ENCODE measurements at regions not wholly inside any gene's neighbourhood (a gene's known extent, or its start where the extent isn't known, plus 50 kb on each side); places are given as distances from the start of the nearest gene placed in this dataset.

DNA sequence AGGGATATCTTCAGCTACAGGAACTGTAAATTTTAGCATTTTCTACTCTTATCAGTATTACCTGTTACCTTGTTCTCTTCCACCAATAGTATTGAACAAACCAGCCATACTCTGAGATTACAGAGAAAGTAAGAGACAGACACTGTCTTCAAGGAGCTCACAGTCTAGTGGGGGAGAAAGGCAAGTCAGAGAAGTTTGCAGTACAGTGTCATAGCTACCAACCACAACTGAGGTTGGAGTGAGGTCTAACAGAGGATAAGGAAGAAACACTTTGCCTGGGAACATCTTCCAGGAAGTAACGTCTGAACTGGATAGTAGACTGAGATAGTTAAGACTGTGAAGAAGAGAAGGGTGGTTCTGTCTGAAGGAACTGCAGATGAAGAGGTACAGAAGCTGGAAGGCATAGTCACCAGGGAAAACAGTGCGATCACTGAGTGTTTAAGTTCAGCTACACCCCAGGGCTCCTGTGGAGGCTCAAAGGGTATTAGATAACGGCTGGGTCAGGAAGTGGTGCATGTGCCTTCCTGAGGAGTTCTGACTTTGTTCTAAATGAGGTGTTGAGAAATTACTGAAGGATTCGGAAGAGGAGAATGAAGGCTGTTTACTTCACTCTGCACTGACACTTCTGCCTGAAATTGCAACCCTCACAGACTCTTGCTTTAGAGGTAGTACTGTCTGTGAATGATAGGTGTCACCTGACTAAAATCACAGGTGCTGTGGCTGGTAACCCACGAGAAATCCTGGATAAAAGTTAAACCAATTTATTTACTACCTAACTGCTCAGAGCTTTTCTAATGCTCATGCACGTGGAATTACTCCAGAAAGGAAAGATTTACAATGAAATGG is 841.6 kb downstream of the MAT2B start:
- no TSS peak for BruUV-seq (replicated peaks)
- DNase-seq (ENCODE audit: low spot score): no peak
- intact Hi-C loops (cut with micrococcal nuclease; ENCODE audit: unreplicated experiment): no loop called here
- Histone ChIP-seq H3K36me3 (ENCODE audit: insufficient read depth, low read length) (no peaks in the 10 kb centered on the region), H3K4me1 (ENCODE audit: insufficient read depth, low read length, poor library complexity, severe bottlenecking) (no peaks in the 10 kb centered on the region), H3K27ac (ENCODE audit: low read depth, low read length, poor library complexity, severe bottlenecking) (no peak overlapping the region), H3K4me3 (ENCODE audit: low read depth, low read length, poor library complexity, severe bottlenecking) (no peak overlapping the region), H3K9me3 (ENCODE audit: low read length) (no peaks in the 10 kb centered on the region), H2AFZ (ENCODE audit: low read length) (no peak overlapping the region), H3K79me2 (ENCODE audit: insufficient read depth, low read depth, low read length) (no peaks in the 10 kb centered on the region), H3K9me2 (ENCODE audit: insufficient read depth, low read length) (no peaks in the 10 kb centered on the region), H4K20me1 (ENCODE audit: insufficient read depth, low read length) (no peaks in the 10 kb centered on the region), H3K4me2 (ENCODE audit: low read length) (no peak overlapping the region)
- ChIA-PET CTCF (ENCODE audit: unreplicated experiment) (no interaction called here), POLR2A (interaction anchor here (0.5 to 1.7 kb wide), 3 partner anchors 10 to 674 kb away, joined by 3 to 5 read pairs (median 5); no protein-coding TSS in a partner anchor)
- TF ChIP-seq EZH2phosphoT487 (IDR thresholded peaks at IDR 0.05; ENCODE audit: borderline replicate concordance, low read depth, low read length): no peak

DNA sequence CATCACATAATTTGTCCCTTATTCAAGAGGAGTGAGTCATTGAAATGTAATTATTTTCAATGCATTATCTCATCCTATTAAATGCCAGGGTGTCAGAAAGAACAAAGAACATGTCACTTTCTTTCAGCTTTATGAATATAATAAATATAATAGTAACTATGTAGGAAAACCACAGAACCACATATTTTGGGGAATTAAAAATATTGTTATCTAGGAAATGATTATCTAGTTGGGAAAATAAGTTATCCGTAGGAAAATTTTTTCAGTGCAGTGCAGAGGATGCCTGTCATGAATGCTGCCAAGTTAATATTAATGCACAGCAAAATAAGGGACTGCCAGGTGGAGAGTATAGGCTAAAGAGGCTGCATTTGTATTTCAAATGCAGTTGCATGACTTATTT is 844.8 kb downstream of the MAT2B start:
- ChIA-PET CTCF (ENCODE audit: unreplicated experiment) (no interaction called here), POLR2A (interaction anchor here (0.7 kb wide), 1 partner anchor 8 kb away, joined by 3 read pairs; no protein-coding TSS in a partner anchor)
- no peak overlapping the region for H3K4me2 ChIP-seq (ENCODE audit: low read length)
- no peak overlapping the region for H2AFZ ChIP-seq (ENCODE audit: low read length)
- no peaks in the 10 kb centered on the region for H3K9me2 ChIP-seq (ENCODE audit: insufficient read depth, low read length)
- H3K4me3 ChIP-seq (ENCODE audit: low read depth, low read length, poor library complexity, severe bottlenecking): no peak overlapping the region
- H3K9me3 ChIP-seq (ENCODE audit: low read length): no peaks in the 10 kb centered on the region
- H3K79me2 ChIP-seq (ENCODE audit: insufficient read depth, low read depth, low read length): no peaks in the 10 kb centered on the region
- no peaks in the 10 kb centered on the region for H3K4me1 ChIP-seq (ENCODE audit: insufficient read depth, low read length, poor library complexity, severe bottlenecking)
- H3K27ac ChIP-seq (ENCODE audit: low read depth, low read length, poor library complexity, severe bottlenecking): no peak overlapping the region
- no TSS peak for BruUV-seq (replicated peaks)
- no peak for DNase-seq (ENCODE audit: low spot score)
- TF ChIP-seq, protein P1, sequence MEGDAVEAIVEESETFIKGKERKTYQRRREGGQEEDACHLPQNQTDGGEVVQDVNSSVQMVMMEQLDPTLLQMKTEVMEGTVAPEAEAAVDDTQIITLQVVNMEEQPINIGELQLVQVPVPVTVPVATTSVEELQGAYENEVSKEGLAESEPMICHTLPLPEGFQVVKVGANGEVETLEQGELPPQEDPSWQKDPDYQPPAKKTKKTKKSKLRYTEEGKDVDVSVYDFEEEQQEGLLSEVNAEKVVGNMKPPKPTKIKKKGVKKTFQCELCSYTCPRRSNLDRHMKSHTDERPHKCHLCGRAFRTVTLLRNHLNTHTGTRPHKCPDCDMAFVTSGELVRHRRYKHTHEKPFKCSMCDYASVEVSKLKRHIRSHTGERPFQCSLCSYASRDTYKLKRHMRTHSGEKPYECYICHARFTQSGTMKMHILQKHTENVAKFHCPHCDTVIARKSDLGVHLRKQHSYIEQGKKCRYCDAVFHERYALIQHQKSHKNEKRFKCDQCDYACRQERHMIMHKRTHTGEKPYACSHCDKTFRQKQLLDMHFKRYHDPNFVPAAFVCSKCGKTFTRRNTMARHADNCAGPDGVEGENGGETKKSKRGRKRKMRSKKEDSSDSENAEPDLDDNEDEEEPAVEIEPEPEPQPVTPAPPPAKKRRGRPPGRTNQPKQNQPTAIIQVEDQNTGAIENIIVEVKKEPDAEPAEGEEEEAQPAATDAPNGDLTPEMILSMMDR (conservative IDR thresholded peaks at IDR 0.05; ENCODE audit: low read length): no peak
- no peak for TF ChIP-seq EZH2phosphoT487 (IDR thresholded peaks at IDR 0.05; ENCODE audit: borderline replicate concordance, low read depth, low read length)
- intact Hi-C loops (cut with micrococcal nuclease; ENCODE audit: unreplicated experiment): no loop called here
- H3K36me3 ChIP-seq (ENCODE audit: insufficient read depth, low read length): no peaks in the 10 kb centered on the region
- no peaks in the 10 kb centered on the region for H4K20me1 ChIP-seq (ENCODE audit: insufficient read depth, low read length)

DNA sequence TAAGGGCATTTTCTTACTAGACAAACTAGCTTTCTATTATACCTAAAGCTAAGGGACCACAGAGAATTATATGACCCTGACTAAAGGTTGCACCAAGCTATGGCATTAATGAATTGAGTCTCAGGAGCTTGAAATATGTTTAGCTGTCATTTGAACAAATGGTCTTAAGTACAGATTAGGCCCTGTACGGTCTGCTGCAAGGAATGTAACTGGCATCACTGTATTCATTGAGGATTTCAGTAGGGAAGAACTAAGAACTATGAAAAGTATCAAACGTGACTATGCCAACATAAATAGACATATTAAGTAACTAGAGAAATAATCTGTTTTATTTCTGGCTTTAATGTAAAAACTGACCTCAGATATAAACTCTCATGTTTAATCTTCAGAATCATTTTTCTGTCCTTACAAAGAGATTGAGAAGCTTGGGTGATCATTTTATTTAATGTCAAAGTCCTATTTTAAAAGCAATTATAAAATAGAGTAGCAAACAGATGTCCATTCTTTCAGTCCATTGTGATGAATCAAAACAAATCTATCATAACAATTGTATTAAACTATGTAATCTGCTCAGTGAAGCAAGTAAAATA is 845.9 kb downstream of the MAT2B start:
- H3K79me2 ChIP-seq (ENCODE audit: insufficient read depth, low read depth, low read length): no peaks in the 10 kb centered on the region
- BruUV-seq (replicated peaks): no TSS peak
- ChIA-PET POLR2A (interaction anchor here (0.8 kb wide), 1 partner anchor 11 kb away, joined by 7 read pairs; no protein-coding TSS in a partner anchor), CTCF (ENCODE audit: unreplicated experiment) (no interaction called here)
- H3K4me1 ChIP-seq (ENCODE audit: insufficient read depth, low read length, poor library complexity, severe bottlenecking): no peaks in the 10 kb centered on the region
- no peak for DNase-seq (ENCODE audit: low spot score)
- H3K4me2 ChIP-seq (ENCODE audit: low read length): no peak overlapping the region
- no peak overlapping the region for H3K27ac ChIP-seq (ENCODE audit: low read depth, low read length, poor library complexity, severe bottlenecking)
- no peaks in the 10 kb centered on the region for H3K9me2 ChIP-seq (ENCODE audit: insufficient read depth, low read length)
- no peaks in the 10 kb centered on the region for H4K20me1 ChIP-seq (ENCODE audit: insufficient read depth, low read length)
- intact Hi-C loops (cut with micrococcal nuclease; ENCODE audit: unreplicated experiment): no loop called here
- no peaks in the 10 kb centered on the region for H3K36me3 ChIP-seq (ENCODE audit: insufficient read depth, low read length)
- TF ChIP-seq, protein P1 (conservative IDR thresholded peaks at IDR 0.05; ENCODE audit: low read length): no peak
- no peak for TF ChIP-seq EZH2phosphoT487 (IDR thresholded peaks at IDR 0.05; ENCODE audit: borderline replicate concordance, low read depth, low read length)
- H3K4me3 ChIP-seq (ENCODE audit: low read depth, low read length, poor library complexity, severe bottlenecking): no peak overlapping the region
- no peaks in the 10 kb centered on the region for H3K9me3 ChIP-seq (ENCODE audit: low read length)
- no peak overlapping the region for H2AFZ ChIP-seq (ENCODE audit: low read length)
